GM10266 (cell line): ENCODE measurements at regions not wholly inside any gene's neighbourhood (a gene's known extent, or its start where the extent isn't known, plus 50 kb on each side); places are given as distances from the start of the nearest gene placed in this dataset.

Source experiments
- DNase-seq: peaks from one replicate; pipeline ENCODE4 v3.0.0; 2012; ENCODE audit errors: extremely low spot score
- TF ChIP-seq, protein P1 (sequence below): IDR thresholded peaks from 2 replicates; pipeline ENCODE4 v1.5.1; 2012; ENCODE audit warnings: mild to moderate bottlenecking, low read depth; ENCODE audit not compliant: control insufficient read depth, insufficient read depth; ENCODE audit errors: missing control alignments

DNA sequence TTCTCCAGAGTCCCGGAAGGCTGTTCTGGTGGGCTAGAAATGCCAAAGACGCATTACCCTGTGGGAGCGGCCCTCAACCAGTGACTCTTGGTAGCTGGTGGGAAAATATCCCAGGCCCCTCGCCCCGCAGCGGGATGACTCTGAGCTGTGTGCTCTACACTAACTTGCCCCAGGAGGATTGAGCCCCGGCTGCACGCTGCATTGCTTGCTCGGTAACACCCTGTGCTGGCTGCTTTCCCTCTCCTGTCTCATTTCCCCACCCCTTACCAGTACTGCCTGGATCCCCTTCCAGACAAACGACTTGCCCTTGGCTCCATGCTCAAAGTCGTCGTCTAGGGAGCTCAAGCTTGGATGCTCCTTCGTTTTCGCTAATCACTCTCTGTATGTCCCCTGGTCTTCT, 411.8 kb upstream of the SULF2 start:
- TF ChIP-seq, protein P1, sequence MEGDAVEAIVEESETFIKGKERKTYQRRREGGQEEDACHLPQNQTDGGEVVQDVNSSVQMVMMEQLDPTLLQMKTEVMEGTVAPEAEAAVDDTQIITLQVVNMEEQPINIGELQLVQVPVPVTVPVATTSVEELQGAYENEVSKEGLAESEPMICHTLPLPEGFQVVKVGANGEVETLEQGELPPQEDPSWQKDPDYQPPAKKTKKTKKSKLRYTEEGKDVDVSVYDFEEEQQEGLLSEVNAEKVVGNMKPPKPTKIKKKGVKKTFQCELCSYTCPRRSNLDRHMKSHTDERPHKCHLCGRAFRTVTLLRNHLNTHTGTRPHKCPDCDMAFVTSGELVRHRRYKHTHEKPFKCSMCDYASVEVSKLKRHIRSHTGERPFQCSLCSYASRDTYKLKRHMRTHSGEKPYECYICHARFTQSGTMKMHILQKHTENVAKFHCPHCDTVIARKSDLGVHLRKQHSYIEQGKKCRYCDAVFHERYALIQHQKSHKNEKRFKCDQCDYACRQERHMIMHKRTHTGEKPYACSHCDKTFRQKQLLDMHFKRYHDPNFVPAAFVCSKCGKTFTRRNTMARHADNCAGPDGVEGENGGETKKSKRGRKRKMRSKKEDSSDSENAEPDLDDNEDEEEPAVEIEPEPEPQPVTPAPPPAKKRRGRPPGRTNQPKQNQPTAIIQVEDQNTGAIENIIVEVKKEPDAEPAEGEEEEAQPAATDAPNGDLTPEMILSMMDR = no peak
- no peak for DNase-seq

DNA sequence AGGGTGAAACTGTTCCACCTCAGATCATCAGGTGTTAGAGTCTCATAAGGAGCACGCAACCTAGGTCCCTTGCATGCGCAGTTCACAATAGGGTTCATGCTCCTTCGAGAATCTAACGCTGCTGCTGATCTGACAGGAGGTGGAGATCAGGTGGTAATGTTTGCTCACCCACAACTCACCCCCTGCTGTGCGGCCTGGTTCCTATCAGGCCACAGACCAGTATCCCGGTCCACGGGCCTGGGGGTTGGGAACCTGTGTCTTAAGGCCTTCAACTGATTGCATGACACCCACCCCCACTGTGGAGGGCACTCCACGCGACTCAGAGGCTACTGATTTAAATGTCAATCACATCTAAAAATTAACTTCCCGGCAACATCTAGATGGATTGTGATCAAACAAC, 411.2 kb upstream of the SULF2 start:
- TF ChIP-seq, protein P1 = no peak
- DNase-seq = no peak

DNA sequence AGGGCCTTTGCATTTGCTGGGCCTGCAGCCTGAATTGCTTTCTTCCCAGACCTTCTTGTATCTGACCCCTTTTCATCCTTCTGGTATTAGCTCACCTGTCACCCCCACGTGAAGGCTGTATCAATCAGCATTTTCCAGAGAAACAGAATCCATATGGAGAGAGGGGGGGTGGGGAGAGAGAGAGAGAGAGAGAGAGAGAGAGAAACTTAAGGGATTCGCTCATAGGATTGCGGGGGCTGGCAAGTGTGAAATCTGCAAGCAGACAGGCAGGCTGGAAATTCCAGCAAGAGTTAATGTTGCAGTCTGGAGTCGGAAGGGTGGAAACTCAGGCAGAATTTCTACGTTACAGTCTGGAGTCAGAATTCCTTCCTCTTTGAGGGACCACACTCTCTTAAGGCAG, 410.7 kb upstream of the SULF2 start:
- TF ChIP-seq, protein P1 = no peak
- DNase-seq = no peak

DNA sequence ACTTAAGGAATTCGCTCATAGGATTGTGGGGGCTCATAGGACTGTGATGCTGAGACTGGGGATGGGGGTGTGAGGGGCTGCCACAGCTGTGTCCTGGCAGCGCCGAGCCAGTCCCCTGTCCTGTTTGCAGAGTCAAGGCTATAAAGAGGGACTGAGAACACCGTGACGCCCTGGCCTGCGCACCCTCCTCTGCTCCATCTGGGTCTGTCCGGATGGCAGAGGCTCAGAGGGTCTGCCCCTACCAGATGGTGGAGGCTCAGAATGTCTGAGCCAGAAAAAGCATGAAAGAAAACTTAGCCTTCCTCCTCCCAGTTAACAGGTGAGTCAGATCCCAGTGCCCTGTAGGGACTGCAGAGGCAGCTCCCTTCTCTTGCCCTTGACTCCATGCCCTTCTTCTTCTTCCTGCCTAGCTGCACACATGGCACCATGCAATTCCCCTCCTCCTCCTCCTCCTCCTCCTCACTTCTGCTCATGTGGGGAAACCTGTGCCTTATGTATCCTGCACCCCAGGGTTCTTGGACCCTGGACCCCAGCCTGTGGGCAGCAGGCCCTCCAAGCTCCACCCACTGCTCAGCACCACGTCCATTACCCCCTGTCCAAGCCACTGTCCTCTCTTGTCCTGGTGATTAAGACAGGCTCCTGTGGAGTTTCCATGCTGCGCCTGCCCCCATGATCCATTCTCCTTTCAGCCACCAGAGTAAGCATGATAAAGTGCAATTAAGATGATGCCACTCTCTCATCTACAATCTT, 410.0 kb upstream of the SULF2 start:
- TF ChIP-seq, protein P1 = no peak
- no peak for DNase-seq

DNA sequence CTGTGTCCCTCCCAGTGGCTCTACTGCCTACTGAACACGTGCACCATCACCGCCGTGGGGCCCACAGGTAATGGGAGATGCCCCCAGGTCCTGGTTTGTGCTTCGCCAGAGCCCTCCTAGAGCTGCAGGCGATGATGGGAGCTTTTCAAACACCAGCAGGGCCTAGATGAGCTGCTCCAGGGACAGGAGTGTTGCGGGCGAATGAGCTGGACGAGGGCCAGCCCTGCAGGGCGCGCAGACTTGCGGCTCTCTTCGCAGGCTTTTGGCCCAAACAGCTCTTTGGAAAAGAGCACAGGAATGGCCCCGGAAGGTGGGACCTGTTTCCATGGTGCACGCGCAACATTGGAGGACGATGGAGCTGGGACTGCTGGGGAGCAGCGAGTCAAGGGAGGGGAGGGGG, 409.3 kb upstream of the SULF2 start:
- TF ChIP-seq, protein P1 = no peak
- DNase-seq = no peak

DNA sequence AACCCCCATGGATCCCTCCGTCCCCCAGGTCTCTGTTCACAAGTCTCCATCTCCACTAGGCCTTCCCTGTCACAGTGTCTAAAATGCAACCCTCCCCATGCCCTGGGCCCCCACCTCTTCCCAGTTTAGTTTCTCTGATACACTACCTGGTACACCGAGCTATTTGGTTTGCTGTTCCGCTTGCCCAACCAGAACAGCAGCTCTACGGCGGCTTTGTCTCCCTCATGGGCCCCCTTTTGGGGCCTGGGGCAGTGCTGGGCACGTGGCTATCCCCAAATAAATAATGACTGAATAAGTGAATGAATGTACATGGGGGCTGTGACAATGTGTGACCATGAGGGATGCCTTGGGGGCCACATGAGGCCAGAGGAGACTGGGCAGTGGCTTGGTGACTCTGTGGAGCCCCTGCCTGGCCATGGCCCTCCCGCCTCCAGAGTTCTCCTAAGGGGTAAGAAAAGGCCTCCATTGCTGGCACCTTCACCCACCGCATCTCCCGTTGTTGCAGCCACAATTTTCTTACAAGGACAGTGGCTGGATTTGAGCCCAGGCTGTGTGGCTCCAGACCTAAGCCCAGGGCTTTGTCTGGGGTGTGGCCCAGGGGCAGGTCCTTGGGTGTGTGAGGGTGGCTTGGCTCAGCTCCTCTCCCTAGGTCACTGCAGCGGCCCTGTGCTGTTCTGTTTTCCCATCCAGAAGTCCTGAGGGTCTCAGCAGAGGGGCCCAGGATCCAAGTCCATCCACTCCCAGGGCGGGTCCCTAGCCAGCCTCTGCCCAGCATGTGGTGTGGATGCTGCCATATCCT, 408.5 kb upstream of the SULF2 start:
- TF ChIP-seq, protein P1 = no peak
- DNase-seq = no peak

DNA sequence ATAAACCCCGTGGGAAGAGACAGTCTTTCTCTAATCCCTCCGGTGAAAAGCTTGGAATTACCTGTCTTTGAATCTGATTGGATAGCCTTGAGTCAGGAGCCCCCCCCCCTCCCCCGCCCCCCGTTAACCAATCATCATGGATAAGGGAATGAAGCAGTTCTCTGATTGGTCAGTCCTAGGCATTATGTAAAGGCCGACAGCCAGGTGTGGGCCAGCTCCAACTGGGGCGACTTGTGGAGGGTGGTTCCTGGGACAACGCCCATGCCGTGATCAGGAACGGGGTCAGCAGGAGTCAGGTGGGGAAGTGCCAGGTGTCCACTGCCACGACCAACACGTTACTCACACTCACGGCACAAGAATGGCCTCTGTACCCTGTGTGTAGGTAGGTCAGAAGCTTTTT, 406.8 kb upstream of the SULF2 start:
- TF ChIP-seq, protein P1 = no peak
- no peak for DNase-seq
